Fibroblast of the aortic adventitia (primary cell): ENCODE measurements at regions not wholly inside any gene's neighbourhood (a gene's known extent, or its start where the extent isn't known, plus 50 kb on each side); places are given as distances from the start of the nearest gene placed in this dataset.

Source experiments
- DNase-seq: peaks from one replicate; pipeline ENCODE4 v3.0.0-alpha.2; 2010; ENCODE audit warnings: low read depth
- H3K4me3 ChIP-seq: 2 replicates; pipeline ENCODE4 v1.5.1; 2011; ENCODE audit warnings: low read depth, mild to moderate bottlenecking, control low read depth, low read length, moderate library complexity
- TF ChIP-seq, protein P1 (sequence below): IDR thresholded peaks from 2 replicates; pipeline ENCODE4 v1.5.1; 2011; ENCODE audit warnings: mild to moderate bottlenecking, low read length, control low read depth, inconsistent platforms; ENCODE audit not compliant: insufficient read depth

DNA sequence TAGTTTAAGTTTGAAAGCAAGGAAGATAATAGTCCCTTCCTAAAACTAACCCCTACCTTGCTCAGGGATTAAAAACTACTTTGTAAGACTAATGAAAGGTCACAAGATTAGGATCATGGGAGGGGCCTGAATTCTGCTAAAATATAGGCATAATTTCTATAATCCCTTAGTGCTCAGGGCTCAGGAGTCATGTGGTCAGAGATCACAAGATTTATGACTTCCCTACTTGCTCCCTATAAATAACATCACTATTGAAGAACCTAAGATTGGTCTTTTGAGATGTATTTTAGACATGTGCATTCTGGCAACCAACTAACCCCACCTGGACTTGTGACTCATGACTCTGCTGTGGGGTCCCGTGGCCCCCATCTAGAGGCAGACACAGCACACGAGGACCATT is 81.1 kb downstream of the STMND1 start:
- TF ChIP-seq, protein P1, sequence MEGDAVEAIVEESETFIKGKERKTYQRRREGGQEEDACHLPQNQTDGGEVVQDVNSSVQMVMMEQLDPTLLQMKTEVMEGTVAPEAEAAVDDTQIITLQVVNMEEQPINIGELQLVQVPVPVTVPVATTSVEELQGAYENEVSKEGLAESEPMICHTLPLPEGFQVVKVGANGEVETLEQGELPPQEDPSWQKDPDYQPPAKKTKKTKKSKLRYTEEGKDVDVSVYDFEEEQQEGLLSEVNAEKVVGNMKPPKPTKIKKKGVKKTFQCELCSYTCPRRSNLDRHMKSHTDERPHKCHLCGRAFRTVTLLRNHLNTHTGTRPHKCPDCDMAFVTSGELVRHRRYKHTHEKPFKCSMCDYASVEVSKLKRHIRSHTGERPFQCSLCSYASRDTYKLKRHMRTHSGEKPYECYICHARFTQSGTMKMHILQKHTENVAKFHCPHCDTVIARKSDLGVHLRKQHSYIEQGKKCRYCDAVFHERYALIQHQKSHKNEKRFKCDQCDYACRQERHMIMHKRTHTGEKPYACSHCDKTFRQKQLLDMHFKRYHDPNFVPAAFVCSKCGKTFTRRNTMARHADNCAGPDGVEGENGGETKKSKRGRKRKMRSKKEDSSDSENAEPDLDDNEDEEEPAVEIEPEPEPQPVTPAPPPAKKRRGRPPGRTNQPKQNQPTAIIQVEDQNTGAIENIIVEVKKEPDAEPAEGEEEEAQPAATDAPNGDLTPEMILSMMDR: no peak
- DNase-seq: no peak

DNA sequence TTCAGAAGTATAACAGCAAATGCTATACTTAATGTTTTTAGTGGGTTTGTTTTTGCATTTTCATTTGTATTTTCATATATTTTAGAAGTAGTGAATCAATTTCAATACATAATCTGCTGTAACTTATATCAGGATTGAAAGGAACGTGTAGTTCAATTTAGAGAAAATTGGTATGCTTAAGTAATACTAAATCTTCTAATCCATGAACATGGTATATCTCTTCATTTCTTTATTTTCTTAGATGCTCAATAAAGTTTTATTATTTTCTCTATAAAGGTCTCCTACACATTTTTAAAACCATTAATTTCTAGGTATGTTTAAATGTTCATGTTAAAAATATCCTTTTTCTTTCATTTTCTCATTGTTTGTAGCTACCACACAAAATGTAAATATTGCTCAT is 85.1 kb downstream of the STMND1 start:
- TF ChIP-seq, protein P1: no peak
- no peak for DNase-seq
- no peak overlapping the region for H3K4me3 ChIP-seq

More for the DNA sequence above, 81.1 kb downstream of the STMND1 start:
- H3K4me3 ChIP-seq: no peak overlapping the region

DNA sequence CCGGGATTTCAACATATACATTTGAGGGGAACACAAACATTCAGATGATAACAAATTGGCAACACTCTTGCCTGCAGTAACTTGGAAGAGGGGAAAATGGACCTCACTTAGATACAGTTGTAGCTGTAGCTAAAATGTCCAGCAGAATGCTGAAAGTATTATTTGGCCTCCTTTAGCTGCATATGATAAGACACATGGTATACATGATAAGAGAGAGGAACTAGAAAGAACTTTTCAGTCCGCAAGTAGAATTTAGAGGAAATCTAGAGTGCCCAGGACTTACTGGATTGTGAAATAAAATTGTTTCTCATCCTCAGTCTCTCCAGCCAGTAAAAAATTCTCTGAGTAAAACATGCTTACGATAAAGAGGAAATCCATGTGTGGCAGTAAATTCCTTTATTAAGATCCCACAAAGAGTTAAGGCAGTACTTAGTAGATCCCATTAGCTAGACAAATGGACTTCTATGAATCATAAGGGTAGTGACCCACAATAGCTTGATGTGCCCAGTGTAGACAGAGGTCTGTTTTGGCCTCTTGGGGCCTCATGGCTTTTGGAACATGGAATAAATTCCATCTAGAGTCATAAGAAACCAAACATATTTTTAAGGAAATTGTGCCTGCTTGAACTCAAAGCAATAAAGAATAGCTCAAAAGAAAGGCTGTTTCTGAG is 87.9 kb upstream of the RBM24 start:
- DNase-seq: no peak
- TF ChIP-seq, protein P1: no peak
- H3K4me3 ChIP-seq: no peak overlapping the region

DNA sequence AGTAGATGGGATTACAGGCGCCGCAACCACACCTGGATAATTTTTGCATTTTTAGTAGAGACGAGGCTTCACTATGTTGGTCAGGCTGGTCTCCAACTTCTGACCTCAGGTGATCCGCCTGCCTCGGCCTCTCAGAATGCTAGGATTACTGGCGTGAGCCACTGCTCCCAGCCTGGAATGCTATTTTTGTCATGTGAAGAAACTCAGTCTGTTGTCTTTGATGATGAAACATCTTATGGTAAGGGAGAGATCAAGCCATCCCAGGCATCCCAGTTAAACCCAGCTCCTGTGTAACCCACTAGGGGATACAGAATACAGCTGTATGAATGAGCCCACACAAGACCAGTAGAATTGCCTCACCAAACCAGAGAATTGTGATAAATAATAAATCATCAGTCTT is 83.6 kb upstream of the RBM24 start:
- H3K4me3 ChIP-seq: no peak overlapping the region
- DNase-seq: no peak
- TF ChIP-seq, protein P1: no peak

DNA sequence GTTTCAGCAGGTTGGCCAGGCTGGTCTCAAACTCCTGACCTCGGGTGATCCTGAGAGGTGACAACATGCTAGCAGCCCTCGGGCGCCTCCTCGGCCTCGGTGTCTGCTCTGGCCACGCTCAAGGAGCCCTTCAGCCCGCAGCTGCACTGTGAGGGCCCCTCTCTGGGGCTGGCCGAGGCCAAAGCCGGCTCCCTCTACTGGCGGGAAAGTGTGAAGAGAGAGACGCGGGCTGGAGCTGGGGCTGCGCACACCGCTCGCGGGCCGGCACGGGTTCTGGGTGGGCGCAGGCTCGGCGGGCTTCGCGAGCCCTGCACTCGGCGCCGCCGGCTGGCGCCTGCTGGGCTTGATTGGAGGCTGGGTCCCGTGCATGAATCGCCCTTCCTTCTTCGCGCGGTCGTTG is 80.8 kb upstream of the RBM24 start:
- no peak overlapping the region for H3K4me3 ChIP-seq
- DNase-seq: no peak
- TF ChIP-seq, protein P1: no peak

DNA sequence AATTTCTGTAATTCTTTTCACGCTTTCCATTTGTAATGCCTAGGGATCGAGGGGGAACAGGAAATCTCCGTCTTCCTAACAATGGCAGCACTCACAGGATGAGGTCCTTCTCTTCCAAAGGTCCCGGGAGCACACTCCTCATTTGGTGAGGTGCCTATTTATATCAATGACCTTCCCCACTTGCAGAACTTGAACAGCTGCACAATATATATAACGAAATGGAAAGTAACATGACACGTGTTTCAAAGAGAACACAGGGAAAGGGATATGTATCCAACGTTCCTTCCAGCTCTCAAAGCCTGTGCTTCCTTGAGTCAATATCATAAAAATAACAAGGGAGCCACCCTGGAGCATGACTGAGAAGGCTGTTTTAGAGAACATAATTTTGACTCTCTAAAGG is 78.6 kb upstream of the RBM24 start:
- TF ChIP-seq, protein P1: no peak
- no peak overlapping the region for H3K4me3 ChIP-seq
- DNase-seq: no peak

DNA sequence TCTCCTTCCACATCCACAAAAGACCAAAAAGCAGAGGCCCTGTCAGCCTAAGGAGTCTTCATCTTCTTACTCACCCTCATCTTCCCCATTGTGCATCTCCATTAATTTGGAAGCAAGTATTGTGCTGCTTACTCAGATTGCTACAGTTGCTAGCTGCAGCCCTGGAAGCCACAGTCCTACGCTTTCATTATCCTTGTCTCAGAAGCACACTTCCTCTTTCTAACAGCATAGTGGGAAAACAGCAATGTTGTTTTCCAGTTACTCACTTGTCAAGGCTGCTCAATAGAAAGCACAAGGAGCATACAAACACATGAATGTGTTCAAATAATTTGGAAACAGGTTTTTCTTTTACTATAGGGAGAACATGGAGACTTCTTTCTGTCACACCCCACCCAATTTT is 76.6 kb upstream of the RBM24 start:
- no peak for DNase-seq
- TF ChIP-seq, protein P1: no peak
- H3K4me3 ChIP-seq: no peak overlapping the region
